ENCODE measurements at regions not wholly inside any gene's neighbourhood (a gene's known extent, or its start where the extent isn't known, plus 50 kb on each side); places are given as distances from the start of the nearest gene placed in this dataset.
A peak's percentile ranks its signal among the peaks of the same experiment; 100 is the strongest.
"Not testable (repeated sequence)": the region's sequence is repeated elsewhere in the genome, so short reads cannot be mapped to it uniquely, and the experiment has no call there.

GRCh38 chr12:46944088-46944487 is 118.3 kb upstream of the SLC38A4 start:
- DNase-seq, result no peak

- no peak for DNase-seq
These were observed 119.0 kb upstream of the SLC38A4 start for GRCh38 chr12:46944771-46945170.

DNA sequence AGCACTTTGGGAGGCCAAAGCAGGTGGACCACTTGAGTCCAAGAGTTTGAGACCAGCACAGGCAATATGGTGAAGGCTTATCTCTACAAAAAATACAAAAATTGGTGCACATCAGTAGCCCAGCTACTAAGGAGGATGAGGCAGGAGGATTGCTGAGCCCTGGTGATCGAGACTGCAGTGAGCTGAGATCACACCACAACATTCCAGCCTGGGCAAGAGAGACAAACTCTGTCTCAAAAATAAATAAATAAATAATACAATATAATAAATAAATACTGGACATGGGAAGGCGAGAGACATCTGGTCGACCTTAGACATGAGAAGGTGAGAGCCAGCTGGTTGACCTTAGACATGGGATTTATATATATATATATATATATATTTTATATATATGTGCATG is 119.8 kb upstream of the SLC38A4 start:
- no peak for DNase-seq

- no peak for DNase-seq
These were observed 120.3 kb upstream of the SLC38A4 start for GRCh38 chr12:46946137-46946536.

GRCh38 chr12:46948936-46949545 is 123.2 kb upstream of the SLC38A4 start:
- peak in 1 of 58 donors; percentile 21 for DNase-seq

- no peak for DNase-seq
These were observed 124.3 kb upstream of the SLC38A4 start for GRCh38 chr12:46950094-46950493.

DNA sequence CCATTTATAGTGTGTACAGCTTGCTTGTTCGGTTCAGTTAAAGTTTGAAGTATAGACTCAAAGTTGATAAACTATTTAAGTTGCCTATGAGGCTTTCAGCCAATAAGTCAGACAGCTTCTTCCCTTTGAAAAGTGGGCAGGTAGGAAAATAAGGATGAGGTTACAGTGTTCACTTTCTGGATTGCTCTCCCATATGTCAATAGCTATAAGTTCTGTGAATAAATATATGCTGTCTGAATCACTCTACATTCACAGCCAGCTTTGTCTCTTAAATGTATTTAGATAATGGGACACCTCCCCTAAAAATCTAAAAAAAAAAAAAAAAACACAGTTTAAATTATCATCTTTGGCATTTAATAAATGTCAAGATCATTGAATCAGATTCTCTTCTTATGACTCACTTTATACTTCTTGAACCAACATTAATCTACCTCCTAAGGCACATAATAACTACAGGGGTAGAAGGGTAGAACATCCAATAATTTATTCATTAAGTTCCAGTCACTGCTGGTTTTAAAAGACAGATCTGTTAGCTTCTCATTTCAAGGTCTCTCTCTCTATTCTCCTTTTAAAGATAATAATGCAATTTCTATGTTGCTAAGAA is 126.4 kb upstream of the PCED1B start:
- DNase-seq, result no peak

DNA sequence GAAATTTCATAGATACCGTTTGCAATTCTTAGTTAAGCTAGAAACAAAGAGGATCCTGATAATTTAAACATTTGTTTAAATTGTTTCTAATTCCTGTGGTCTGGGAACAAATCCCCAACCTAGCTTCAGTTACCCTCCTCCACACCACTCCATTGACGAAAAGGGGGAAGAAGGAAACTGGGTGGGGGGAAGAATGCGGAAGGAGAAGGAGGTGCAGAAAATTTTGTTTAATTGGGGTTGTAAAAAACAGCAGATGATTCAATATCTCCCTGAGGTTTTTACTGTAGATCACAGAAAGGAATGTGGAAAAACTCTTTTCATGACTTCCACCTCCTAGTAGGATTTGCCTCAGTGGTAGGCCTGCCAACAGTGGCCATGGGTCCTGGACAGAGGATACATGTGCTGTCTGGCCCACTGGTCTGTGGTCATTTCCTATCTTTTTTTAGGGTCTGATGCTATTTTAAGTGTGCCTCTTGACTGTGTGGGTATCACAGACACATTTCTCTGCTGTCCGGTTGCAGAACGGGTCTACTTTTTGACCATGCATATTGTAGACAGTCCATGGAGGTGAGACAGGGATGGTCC is 122.9 kb upstream of the PCED1B start:
- no peak for DNase-seq

- DNase-seq, result no peak
These were observed 121.4 kb upstream of the PCED1B start for GRCh38 chr12:46958053-46958452.

GRCh38 chr12:46958599-46959290 is 120.7 kb upstream of the PCED1B start:
- DNase-seq, result no peak

GRCh38 chr12:46959502-46959901 is 119.9 kb upstream of the PCED1B start:
- DNase-seq, result no peak

- no peak for DNase-seq
These were observed 118.7 kb upstream of the PCED1B start for GRCh38 chr12:46960681-46961080.

DNA sequence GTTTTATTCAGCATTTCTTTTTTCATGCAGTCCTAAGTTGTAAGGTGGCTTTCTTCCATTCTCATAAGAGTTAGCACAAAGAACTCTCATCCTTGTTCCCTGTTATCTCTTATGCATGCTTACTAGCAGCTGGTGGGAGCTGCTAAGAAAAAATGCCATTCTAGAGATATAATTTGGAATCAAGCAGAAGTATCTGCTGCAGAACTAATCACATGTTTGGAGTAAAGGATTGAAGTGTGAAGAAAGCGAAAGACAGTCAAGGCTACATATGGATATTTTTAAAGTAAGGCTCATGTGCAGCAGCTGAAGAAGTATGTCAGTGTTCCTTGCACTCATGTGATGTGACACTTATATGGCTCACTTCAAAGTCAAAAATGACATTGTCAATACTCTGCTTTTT is 116.2 kb upstream of the PCED1B start:
- DNase-seq, result no peak

- DNase-seq, result no peak
These were observed 115.1 kb upstream of the PCED1B start for GRCh38 chr12:46963977-46964971.

DNA sequence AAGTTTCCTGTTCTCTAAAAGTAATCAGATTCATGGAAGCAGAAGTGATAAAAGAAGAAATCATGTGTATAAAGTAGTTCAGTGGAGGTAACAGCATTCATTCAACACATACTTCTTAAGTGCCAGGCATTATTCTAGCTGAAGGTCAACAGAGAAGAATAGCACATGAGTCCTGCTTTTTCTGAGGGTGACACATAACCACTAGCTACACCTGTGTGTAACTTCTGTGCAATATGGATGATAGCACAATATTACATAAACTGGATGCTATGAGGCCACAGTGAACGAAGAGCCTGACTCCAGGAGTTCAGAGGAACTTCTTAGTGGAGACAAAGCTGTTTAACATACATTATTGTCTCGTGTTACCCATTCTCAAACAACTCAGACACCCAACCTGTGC is 114.3 kb upstream of the PCED1B start:
- no peak for DNase-seq

DNA sequence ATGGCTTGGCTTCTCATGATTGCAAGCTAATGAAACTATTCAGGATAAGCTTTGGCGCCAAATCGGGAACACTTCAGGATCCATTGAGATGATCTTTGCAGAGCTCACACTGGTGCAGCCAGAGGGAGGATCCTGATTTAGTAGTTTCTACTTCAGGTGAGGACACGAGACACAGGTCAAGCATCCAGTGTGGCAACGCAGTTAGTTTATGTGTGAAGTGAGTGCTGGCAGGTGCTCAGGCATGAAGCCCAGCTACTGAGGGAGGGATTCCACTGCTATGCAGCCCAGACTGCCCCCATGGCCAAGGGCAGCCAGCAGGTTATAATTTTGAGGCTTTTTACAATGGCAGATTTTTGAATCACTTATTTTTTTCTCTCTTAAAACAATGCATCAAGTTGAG is 113.5 kb upstream of the PCED1B start:
- DNase-seq, result no peak

DNA sequence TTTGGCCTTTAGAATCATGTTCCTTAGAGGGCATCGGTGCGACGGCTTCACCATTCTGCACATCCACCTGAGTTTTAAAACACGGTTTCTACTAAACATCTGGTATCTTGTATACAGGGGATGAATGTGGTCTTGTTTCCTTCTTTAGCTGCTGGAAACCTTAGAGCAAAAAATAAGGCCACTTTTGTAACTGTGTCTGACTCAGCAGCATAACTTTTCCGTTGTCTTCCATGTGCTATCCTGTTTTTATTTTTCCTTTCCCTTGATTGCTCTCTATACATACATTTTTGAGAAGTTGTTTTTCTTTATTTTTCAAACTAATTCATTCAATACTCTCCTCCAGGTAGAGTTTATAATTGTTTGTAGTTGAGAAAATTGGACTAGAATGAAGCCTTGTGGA is 108.8 kb upstream of the PCED1B start:
- no peak for DNase-seq

GRCh38 chr12:46973937-46974336 is 105.5 kb upstream of the PCED1B start:
- DNase-seq, result not testable (repeated sequence)

DNA sequence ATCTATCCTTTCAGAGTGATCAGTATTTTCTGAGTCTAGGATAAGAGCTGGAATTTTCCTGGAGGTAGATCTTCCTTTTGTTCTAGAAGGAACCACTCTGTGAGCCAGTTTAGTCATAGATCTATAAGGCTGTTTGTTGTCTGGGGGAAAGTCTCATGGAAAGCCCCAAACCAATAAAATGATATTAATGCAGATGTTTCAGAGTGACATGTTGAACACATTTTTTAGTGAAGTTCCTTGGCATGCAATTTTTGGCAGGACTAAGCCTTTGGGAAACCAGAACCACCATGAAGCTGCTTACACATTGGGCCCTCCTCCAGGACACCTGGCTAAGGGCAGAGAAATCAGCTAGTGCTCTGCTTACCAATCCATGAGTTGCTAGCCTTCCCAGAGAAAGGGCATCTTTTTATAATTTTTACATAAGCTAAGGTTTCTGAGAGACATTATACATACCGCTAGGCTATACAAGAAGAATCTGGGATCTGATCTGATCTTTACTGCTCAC is 101.5 kb upstream of the PCED1B start:
- no peak for DNase-seq

GRCh38 chr12:46981622-46982021 is 97.8 kb upstream of the PCED1B start:
- DNase-seq, result no peak
